ENCODE measurements at regions not wholly inside any gene's neighbourhood (a gene's known extent, or its start where the extent isn't known, plus 50 kb on each side); places are given as distances from the start of the nearest gene placed in this dataset.

DNA sequence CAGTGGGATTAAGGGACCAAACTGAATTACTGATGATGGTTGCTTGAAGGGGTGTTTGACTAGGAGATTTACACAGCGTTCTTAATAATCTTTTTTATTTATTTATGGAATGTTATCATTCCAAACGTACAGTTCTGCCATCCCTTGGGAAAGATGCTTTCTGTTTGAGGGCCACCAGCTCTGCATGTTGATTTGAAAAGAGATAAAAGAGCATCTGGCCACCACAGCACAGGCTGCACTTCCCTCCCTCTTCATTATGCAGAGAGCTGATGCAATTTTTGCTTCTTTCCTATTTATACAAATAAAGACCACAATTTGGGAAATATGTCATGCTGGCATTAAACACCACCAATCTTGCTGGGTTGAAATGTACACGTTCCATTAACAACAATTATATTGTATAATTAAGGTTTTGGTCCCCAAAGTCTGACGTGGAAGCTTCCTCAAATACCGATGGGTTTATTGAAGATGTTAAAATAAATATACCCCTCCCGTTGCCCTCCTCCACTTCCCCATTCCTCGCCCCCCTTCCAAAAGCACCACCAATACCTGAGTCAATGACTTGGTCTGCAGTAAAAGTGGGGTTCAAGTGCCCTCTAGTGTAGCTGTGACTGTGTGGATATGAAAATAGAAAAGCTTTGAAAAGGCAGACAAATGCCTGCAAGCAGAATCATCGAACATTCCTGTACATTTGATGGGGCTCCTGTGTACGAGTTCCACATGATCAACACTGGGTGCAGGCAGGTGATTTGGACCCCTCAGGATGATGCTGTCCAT is 211.9 kb downstream of the HRH4 start:
- no peak for DNase-seq (ENCODE audit: low read depth in 3 of 3, low spot score in 1 of 3)

DNA sequence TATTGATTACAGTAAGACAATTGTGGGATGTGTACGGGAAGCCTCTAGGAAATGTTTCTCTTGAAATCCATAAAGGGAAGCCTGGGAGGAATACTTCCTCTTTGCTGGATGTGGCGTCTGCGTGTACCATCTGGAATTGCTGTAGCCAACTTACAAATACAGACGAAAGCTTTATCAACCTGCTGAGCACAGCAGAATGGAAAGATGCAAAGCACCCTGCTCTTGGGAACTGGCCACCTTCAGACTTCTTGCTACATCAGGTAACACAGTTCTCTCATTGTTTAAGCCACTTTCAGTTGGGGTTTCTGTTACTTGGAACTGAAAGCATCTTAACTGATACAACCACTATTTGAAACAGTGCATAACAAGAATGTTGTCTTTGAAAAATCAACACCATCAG is 213.8 kb downstream of the HRH4 start:
- no peak for DNase-seq (ENCODE audit: low read depth in 3 of 3, low spot score in 1 of 3)

DNA sequence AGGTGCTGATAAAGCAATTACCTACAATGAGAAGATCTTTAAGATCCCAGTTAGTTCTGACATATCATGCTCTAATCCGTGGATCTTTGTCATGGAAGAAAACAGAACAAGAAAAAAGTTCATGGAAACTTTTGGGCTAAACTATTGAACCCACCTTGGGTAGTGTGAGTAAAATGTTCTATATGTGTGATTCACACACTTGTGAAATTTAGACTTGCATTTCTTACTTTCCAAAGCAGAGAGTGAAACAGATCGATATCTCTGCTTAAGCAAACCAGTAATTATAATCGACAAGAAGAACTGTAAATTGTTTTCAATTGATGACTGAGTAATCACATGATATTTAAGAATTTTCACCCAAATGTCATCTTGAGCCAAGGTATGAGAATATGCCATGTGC is 214.2 kb downstream of the HRH4 start:
- no peak for DNase-seq (ENCODE audit: low read depth in 3 of 3, low spot score in 1 of 3)

DNA sequence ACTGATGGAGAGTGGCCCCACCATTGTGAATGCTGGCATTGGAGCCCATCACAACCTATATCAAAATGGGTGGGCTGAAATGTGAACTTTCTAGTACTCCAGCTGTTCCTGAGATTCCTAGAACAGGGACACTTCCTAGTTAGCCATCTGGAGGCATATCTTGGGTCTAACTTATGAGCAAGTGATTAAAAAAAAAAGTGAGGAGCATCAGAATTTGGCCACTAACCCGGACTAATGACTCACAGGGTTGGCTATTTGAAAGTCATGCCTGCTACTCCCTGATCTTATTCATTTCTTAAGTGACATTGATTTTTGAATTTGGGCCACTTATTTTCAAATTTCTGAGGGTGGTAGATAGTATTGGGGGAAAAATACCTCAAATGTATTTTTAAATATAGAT is 216.6 kb downstream of the HRH4 start:
- DNase-seq (ENCODE audit: low read depth in 3 of 3, low spot score in 1 of 3), result no peak

DNA sequence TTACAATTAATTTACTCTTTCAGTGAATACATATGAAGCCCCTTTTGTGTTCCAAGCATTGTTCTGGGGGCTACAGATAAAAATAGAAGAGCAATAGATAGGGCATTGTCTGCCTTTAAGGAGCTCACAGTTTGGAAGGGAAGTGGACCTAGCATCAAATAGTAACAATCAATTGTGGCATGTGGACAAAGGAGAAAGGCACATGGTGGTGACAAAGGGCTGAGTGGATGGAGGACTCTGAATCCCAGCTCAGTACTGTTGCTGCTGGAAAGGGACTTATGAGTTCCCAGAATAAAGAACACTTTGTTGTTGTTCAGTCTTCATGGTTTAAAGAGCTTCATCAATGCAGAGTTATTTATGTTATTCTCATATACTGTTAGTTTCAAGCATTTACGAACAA is 217.7 kb downstream of the HRH4 start:
- DNase-seq (ENCODE audit: low read depth in 3 of 3, low spot score in 1 of 3), result no peak

DNA sequence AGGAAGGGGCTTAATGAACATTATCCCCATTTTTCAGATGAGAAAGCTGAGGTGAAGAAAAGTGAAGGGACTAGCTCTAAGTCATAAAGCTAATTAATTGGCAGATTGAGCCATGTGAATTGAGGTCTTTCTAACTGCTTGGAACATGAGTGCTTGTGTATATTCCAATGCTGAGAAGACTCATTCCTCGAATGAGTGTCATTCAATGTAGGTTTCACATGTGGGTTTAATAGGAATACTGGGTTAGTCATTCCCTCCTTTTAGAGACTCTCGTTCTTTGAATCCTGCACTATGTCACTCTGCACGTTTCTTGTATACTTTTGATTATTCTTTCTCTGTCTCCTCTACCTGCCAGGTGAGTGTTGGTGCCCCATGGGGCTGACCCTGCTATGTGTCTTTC is 218.2 kb downstream of the HRH4 start:
- DNase-seq (ENCODE audit: low read depth in 3 of 3, low spot score in 1 of 3), result no peak

DNA sequence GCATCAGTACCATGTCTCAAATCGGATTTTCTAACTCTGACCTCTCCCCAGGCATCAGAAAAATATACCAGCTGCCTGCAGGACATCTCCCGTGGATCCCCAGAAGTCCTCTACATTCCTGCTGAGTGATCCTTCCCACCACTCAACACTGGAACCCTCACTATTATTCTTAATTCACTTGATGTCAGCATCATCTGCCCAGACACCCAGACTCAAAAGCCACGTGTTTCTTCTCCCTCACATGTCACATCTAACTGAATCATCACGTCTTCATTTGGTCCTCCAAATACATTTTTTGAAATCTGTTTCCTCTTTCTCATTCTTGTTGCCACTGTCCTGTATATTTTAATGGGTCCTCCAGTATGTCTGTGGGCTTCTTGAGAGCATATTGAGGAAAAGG is 218.6 kb downstream of the HRH4 start:
- no peak for DNase-seq (ENCODE audit: low read depth in 3 of 3, low spot score in 1 of 3)

DNA sequence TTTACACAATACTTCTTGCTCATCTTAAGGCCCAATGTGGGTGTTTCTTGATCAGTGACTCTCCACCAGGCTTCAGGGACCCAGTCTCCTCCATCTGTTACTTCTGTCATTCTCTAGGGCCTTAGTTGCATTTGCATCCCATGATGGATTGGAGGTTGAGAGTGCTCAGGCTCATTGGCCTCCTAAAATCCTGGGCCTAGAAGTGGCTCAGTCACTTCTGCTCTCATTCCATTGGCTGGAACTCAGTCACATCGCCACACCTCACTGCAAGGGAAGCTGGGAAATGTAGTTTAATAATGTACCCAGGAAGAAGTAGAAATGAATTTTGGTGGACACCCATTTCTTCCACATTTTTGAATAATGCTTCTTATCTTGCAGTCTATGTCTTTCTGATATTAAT is 223.5 kb downstream of the HRH4 start:
- no peak for DNase-seq (ENCODE audit: low read depth in 3 of 3, low spot score in 1 of 3)

DNA sequence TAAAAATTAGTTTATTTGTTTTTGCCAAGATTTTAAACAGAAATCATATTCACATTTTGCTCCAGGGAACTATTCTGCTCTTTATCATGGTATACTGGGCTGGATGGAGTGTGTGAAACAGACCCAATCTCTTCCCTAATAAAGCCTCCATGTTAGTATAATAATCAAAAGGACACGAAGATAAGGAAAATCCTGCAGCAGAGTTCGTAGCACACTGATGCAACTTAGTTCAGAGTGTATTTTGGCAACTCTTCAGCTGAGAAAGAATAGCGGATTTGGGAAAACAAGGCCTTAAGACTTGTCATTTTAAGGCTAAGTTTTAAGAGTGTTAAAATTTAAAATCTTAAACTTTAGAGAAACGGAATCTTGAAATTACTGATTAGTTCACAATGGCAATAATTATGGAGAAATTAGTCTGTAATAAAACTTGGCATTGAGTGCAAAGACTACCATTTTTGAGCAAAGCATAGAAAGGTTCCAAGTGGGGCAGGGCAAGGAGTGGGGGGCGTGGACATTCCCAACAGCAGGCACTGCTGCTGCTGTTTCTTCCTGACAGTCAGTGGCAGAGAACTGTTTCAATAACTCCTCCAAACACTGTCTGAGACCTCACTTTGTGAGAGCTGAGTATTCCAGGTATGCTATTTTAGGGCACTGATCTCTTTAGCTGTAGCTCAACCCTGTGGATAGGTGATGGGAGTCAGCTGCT is 225.0 kb downstream of the HRH4 start:
- DNase-seq (ENCODE audit: low read depth in 3 of 3, low spot score in 1 of 3), result no peak

DNA sequence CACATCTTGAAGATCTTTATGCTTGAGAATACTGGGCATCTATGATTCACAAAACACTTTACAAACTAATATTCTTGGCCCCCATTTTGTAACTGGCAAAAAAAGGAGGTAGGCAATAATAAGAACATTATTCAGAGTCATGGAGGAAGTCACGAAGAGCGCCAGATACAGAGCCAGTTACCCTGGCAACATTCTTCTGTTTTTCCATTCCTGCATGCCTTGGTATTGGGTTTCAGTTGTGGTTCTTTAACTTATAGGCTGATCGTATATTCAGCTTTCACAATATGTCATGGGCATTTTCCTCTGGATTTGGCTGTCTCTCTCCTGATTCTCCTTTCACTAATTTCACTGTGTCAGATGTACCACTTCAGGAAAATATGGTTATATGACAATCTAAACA is 234.7 kb downstream of the HRH4 start:
- no peak for DNase-seq (ENCODE audit: low read depth in 3 of 3, low spot score in 1 of 3)

DNA sequence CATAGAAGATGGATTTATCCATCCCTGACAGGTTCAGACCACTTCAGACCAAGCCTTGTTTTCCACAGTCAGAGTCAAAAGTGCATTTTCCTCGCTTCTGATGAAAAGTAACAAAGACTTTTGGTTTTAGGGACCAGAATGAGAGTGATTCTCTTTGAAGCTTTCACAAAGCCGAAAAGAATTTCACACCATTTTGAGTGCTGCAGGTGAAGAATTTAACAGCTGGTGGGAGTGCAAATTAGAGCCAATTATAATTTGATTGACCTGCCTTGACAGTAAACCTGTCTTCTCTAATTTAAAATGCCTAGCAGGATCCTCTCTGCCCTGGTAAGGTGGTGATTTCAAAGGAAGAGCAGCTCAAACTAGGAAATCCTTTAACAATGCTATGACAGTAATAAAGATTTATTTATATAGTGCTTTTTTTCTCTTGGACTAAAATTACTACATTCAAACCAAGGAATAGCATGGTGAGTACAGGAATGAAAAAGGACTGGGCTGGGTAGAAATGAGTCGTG is 241.6 kb downstream of the HRH4 start:
- no peak for DNase-seq (ENCODE audit: low read depth in 3 of 3, low spot score in 1 of 3)

DNA sequence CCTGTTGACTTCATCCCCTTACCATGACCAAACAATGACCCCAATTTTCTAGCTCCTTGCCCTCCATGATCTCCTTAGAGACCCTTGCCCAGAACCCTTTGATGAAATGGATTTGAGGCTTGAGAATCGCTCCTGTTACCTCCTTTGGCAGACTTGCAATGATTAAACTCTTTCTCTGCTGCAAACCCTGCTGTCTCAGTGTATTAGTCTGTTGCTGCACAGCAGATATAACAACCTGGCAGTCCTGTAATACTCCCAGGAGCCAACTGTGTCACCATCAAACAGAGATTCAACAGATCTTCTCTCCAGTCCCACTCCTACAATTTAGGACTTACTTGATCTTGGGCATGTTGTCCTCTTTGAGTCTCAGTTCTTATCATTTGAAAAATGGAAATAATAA is 242.9 kb downstream of the HRH4 start:
- no peak for DNase-seq (ENCODE audit: low read depth in 3 of 3, low spot score in 1 of 3)

DNA sequence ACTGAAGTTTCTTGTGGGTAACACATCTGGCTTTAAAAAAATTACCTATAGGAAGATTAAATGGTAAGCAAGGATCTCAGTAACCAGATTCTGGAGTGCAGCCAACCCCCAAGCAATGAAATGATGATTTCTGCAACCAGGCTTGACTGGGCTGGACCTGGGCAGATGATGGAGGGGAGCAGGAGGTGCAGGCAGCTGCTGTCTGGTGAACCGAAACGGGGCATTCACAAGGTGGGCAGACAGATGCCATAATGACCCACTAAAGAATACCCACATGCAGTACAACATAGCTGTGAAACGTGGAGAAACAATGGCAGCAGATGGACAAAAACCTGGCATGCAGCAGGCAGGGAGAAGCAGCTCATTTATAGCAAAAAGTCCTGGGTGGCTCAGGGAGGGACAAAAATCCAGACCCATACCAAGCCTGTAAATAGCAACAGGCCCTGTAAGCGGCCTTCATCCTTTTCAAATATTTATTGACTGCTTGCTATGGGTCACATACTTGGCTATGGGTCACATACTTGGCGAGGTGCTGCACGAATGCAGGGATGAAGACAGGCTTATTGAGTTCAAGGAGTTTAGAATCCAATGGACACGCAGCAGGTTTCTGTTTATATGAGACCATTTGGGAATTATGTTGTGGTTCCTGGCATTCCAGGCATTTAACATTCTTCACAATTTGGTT is 244.7 kb downstream of the HRH4 start:
- DNase-seq (ENCODE audit: low read depth in 3 of 3, low spot score in 1 of 3), result no peak

DNA sequence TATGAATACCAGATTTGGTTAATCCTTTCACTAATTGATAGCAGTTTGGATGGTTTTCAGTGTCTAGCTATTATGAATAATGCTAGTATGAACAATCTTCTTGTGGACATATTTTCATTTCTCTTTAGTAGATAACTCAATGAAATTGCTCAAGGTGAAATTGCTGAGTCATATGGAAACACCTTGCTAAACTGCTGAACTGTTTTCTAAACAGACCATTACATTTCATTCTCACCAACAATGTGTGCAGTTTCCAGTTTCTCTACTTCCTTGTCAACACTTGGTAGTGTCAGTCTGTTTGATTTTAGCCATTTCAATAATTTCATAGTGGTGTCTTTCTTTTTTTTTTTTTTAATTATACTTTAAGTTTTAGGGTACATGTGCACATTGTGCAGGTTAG is 250.0 kb downstream of the HRH4 start:
- DNase-seq (ENCODE audit: low read depth in 3 of 3, low spot score in 1 of 3), result no peak

DNA sequence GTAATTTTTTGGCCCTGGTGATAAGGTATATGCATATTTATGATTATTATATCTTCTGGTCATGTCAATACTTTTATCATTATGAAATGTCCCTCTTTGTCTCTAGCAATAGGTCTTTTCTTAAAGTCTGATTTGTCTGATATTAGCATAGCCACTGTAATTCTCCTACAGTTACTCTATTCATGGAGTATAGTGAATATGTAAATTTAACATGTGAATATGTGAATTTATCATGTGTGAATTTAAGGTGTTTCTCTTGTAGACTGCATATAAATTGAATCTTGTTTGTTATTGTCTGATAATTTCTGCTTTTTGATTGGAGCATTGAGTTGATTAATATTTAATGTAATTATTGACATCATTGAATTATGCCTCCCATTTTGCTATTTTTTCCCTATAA is 259.4 kb downstream of the HRH4 start:
- DNase-seq (ENCODE audit: low read depth in 3 of 3, low spot score in 1 of 3), result no peak

DNA sequence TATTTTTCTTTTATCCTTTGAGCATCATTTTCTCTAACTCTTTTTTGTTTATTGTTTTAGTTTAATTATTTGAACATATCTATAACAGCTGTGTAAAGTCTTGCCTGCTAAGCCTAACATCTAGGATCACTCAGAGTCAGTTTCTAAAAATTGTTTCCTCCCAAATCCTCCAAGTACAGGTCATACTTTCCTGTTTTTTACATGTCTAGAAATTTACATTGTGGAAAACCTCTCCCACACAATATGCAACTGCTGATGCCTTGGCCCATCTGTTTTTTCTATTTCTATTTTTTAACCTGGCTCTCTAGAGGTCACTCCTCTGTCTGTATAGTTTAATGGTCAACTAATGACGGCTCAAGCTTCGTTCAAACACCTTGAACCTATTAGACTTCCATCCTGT is 261.0 kb downstream of the HRH4 start:
- DNase-seq (ENCODE audit: low read depth in 3 of 3, low spot score in 1 of 3), result no peak

DNA sequence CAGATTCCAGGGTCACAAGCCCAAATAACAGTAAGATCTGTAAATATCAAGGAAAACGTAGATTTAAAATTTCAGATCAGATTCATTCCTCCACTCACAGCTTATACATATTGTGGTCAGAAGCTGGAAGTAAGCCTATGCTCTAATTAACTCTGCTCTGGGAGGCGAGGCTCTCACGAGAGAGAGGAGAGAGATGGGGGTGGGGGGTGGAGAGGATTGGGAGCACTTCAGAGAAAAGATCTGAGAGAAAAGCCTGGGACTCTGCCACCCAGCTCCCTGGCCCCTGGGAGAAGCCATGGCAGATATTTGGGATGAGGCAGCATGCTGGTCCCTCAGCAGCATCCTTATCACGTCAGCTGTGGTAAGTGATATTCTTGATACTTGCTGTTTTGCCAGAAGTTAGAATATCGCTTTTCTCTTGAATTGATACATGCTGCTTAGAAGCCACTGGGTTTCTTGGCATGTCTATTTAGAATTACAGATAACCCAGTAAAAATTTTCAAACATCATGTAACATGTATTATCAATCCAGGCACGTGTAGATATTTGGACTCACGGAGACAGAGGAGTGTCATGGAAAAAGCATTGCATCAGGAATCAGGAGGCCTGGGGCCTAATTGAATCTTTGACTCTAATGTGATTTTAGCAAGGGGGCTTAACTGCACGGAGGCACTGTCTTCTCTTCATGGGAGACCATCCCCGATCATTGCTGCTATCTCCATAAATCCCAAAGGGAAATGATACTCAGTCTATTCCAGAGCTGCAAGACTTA is 265.4 kb downstream of the HRH4 start:
- DNase-seq (ENCODE audit: low read depth in 3 of 3, low spot score in 1 of 3), result no peak

DNA sequence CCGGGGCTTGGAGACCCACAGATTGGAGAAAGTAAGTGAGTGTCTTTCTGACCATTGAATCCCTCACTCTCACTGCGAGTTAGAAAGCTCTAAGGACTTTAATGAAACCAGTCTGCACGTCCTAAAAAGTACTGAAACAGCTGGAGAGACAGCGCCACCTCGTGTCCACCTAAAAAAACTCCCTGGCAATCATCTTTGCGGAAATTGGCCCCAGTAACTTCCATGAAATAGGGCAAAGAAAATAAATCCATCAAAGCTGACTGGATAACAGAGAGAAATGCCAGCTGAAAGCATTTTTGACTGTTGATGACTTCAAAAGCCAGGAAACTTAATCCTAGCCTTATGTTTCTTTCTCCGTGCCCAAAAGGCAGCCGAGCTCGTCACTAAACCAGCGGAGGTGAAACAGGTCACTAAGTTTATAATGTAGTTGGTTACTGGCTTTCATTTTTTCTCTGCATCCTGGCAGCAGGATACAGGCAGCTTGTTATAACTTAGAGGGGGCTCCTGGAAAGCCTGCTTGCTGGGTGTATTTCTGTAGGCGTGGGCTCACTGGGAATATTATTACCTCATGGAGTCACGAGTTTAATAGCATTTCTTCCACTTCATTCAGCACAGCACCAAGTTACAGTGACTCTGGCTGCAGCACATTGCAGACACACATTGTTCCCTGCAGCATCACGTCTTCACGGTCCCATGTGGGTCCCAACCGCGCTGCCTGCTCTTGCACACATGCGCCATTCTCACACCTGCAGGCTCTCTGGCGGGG is 266.5 kb downstream of the HRH4 start:
- DNase-seq (ENCODE audit: low read depth in 3 of 3, low spot score in 1 of 3), result peak in 1 of 3 donors; percentile 42

DNA sequence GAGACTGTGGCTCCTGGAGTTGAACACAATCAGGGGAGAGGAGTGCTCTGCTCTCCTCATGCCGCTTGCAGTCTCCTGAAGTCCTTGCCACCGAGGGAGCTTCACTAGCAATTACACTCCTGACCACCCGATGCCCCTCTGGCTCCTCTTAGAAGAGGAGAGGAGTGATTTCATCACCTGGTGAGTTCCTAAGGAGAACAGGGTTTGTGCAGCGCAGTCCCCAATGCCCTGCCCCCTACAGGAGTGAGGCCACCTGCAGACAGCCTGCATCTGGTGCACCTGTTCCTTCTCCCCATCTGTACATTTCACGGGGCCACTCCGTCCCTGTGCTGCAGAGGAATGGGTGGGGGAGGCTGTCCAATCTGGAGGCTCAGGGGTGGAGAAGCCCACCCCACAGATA is 267.2 kb downstream of the HRH4 start:
- DNase-seq (ENCODE audit: low read depth in 3 of 3, low spot score in 1 of 3), result no peak

DNA sequence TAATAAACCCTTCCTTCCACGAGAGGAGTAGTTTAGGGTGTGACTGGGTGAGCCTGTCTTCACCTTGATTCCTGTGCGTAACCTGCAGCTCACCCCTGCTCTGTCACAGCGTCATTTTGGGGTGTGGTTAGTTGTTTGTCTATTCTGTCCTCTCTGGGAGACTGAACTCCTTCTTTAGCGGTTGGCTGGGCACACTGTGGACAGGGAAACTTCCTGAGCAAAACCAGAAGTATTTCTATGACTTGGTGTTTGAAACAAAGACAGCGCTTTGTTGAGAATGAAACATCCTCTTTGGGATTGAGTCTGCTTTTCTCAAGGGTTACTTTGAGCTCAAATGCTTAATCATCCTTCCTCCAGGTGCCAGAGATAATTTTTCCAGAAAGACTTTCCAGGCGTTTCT is 270.7 kb downstream of the HRH4 start:
- DNase-seq (ENCODE audit: low read depth in 3 of 3, low spot score in 1 of 3), result no peak

DNA sequence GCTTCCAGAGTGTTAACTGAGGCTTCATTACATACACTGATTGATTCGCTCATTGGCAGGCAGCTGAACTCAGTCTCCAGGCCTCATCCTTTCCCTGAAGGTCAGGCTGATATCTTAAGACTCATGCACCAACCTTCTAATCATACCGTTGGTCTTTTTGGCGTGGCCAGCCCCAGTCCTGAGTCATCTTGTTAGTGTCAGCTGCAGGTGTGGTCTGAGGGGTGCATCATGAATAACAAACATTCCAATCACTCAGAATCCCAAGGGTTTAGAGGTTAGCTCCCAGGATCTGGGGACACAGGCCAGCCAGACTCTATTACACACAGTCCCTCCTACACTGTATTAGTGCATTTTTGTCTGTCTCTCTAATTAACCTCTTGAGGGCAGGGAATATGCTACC is 271.5 kb downstream of the HRH4 start:
- DNase-seq (ENCODE audit: low read depth in 3 of 3, low spot score in 1 of 3), result no peak
